GM12864 (cell line): ENCODE measurements at regions not wholly inside any gene's neighbourhood (a gene's known extent, or its start where the extent isn't known, plus 50 kb on each side); places are given as distances from the start of the nearest gene placed in this dataset.

Source experiments
- DNase-seq: peaks from one replicate; pipeline ENCODE4 v3.0.0-alpha.2; 2011; ENCODE audit warnings: low read depth
- H3K4me3 ChIP-seq: 2 replicates; pipeline ENCODE4 v1.5.1; 2011; ENCODE audit warnings: mild to moderate bottlenecking, low read depth, low read length, control low read depth
- CTCF ChIP-seq: IDR thresholded peaks from 2 replicates; pipeline ENCODE4 v1.5.1; 2011; ENCODE audit warnings: low read depth, mild to moderate bottlenecking, moderate library complexity, low read length, control low read depth, inconsistent platforms; ENCODE audit errors: missing control alignments

- no peak overlapping the region for H3K4me3 ChIP-seq
- TF ChIP-seq CTCF = no peak
- DNase-seq = no peak
These were observed 650.3 kb upstream of the MGMT start for GRCh38 chr10:128816726-128817125.

GRCh38 chr10:128817636-128818035 is 649.4 kb upstream of the MGMT start:
- TF ChIP-seq CTCF = no peak
- H3K4me3 ChIP-seq = no peak overlapping the region
- no peak for DNase-seq

- TF ChIP-seq CTCF = no peak
- DNase-seq = no peak
- H3K4me3 ChIP-seq = no peak overlapping the region
These were observed 646.4 kb upstream of the MGMT start for GRCh38 chr10:128820663-128821062.

DNA sequence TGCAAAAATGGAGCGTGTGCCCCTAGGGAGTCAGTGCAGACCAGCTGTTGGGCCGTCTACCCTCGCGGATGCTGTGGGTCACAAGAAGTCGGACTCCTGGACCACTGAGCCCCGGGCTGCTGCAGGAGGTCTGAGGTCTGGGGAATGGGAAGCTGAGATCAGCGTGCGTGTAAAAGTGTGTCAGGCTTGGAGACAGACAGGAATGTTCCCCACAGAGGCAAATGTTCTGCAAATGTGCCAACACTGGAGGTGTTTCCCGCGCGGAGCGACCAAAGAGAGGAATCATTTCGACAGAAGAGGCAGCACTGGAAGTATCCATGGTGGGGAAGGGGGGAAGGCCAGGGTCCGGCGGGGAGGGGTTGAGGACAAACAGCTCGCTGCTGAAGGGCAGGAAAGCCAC is 643.8 kb upstream of the MGMT start:
- TF ChIP-seq CTCF = no peak
- no peak overlapping the region for H3K4me3 ChIP-seq
- no peak for DNase-seq

GRCh38 chr10:128825626-128826025 is 641.4 kb upstream of the MGMT start:
- DNase-seq = no peak
- TF ChIP-seq CTCF = no peak
- no peak overlapping the region for H3K4me3 ChIP-seq

DNA sequence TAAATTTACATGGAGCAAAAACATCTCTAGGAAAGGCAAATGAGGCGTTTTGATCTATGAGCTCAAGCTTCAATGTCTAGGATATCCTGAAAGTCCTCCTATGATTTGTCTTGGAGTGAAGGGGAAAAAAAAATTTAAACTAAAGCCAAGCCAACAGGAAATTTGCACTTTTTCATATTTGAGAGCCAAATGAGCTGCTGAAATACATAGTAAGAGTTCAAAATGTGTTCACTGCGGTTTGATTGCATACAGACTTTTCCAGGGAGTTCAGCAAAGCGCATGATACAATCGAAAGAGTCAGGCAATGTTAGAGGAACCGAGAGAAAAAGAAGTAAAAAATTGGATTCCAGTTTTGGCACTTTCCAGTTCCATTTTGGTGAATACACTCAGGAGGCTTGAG is 633.4 kb upstream of the MGMT start:
- TF ChIP-seq CTCF = no peak
- H3K4me3 ChIP-seq = no peak overlapping the region
- DNase-seq = no peak

DNA sequence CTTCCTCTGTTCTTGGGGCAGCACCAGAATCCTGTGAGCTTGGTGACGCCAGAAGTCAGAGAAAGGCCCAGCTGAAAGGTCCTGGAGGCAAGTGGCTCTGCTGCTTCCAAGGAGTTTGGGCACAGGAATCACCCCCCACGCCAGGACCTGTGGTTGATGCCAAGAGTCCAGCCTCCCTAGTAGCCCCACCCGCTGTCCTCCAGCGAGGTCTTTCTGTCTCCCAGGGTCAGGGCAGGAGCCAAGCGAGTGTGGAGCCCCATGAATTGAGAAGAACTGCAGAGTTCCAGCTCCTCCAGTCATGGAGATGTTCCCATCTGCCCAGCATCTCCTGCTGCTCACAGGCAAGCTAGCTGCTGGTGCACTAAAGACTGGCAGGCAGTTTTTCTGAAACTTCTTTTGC is 631.7 kb upstream of the MGMT start:
- no peak for DNase-seq
- no peak overlapping the region for H3K4me3 ChIP-seq
- no peak for TF ChIP-seq CTCF
